ENCODE measurements at regions not wholly inside any gene's neighbourhood (a gene's known extent, or its start where the extent isn't known, plus 50 kb on each side); places are given as distances from the start of the nearest gene placed in this dataset.

DNA sequence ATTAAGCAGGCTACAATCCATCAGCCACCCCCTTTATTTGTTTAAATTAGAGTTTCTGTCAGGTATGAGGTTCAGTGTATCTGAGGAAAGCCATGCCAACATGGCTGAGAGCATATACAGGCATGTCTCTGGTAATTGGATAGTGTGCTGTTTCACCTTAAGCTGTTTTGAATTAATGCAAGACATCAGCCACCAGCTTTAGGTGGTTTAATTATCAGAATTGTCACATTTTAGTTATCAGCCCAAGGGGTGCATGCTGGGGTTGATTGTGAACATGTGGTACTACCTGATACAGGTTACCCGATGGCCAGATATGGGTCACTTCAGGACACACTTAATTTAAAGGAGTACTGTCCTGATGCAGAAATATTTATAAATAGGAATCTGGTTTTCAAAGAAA, 353.2 kb upstream of the TENM3 start:
- TF ChIP-seq CTCF (IDR thresholded peaks at IDR 0.05 in 2 of 3, conservative IDR thresholded peaks at IDR 0.05 in 1 of 3; ENCODE audit: borderline replicate concordance in 1 of 3, insufficient read depth in 1 of 3, low read depth in 2 of 3, low read length in 2 of 3) (no peak), SIN3A (IDR thresholded peaks at IDR 0.05; ENCODE audit: low read depth) (no peak), JUND (IDR thresholded peaks at IDR 0.05) (no peak), EGR1 (IDR thresholded peaks at IDR 0.05; ENCODE audit: low read depth) (no peak)
- TF ChIP-seq, protein P1, sequence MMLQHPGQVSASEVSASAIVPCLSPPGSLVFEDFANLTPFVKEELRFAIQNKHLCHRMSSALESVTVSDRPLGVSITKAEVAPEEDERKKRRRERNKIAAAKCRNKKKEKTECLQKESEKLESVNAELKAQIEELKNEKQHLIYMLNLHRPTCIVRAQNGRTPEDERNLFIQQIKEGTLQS (IDR thresholded peaks at IDR 0.05) = no peak

Measured in HCT116 (cell line).